ENCODE measurements at regions not wholly inside any gene's neighbourhood (a gene's known extent, or its start where the extent isn't known, plus 50 kb on each side); places are given as distances from the start of the nearest gene placed in this dataset.

GRCh38 chr13:87954091-87954490 is 282.9 kb downstream of the SLITRK5 start:
- TF ChIP-seq POLR2AphosphoS5 (IDR thresholded peaks at IDR 0.05) (no peak), CTCF (IDR thresholded peaks at IDR 0.05) (no peak)
